Mesendoderm (in vitro differentiated cells): ENCODE measurements at regions not wholly inside any gene's neighbourhood (a gene's known extent, or its start where the extent isn't known, plus 50 kb on each side); places are given as distances from the start of the nearest gene placed in this dataset.

Source experiments
- DNase-seq: peaks from one replicate; pipeline ENCODE4 v3.0.0; 2013
- H2AK5ac ChIP-seq: 2 replicates; pipeline ENCODE4 v1.6.1; 2013; ENCODE audit warnings: low read length, inconsistent platforms
- H2BK120ac ChIP-seq: 2 replicates; pipeline ENCODE4 v1.6.1; 2013; ENCODE audit warnings: low read depth, mild to moderate bottlenecking, low read length, moderate library complexity, mixed read lengths
- H2BK15ac ChIP-seq: replicated peaks from 2 replicates; pipeline ENCODE4 v1.6.1; 2013; ENCODE audit warnings: low read depth, mild to moderate bottlenecking, moderate library complexity
- H2BK5ac ChIP-seq: 2 replicates; pipeline ENCODE4 v1.6.1; 2013; ENCODE audit warnings: low read length, inconsistent platforms
- H3K18ac ChIP-seq: 2 replicates; pipeline ENCODE4 v1.6.1; 2013; ENCODE audit warnings: mild to moderate bottlenecking, low read length, mixed read lengths
- H3K23ac ChIP-seq: one replicate; pipeline ENCODE4 v1.6.1; 2013; ENCODE audit warnings: low read length
- H3K27ac ChIP-seq: 2 replicates; pipeline ENCODE4 v1.5.1; 2013; ENCODE audit warnings: low read depth, mild to moderate bottlenecking, inconsistent platforms, low read length, moderate library complexity
- H3K27me3 ChIP-seq: 2 replicates; pipeline ENCODE4 v1.6.1; 2013; ENCODE audit warnings: low read length, control low read depth, mild to moderate bottlenecking, inconsistent platforms; ENCODE audit not compliant: insufficient read depth, poor library complexity
- H3K36me3 ChIP-seq: 2 replicates; pipeline ENCODE4 v1.6.1; 2013; ENCODE audit warnings: low read length, inconsistent platforms; ENCODE audit not compliant: control insufficient read depth, insufficient read depth
- H3K4ac ChIP-seq: one replicate; pipeline ENCODE4 v1.6.1; 2013; ENCODE audit warnings: low read depth, mild to moderate bottlenecking, low read length, moderate library complexity
- H3K4me1 ChIP-seq: 2 replicates; pipeline ENCODE4 v1.6.1; 2013; ENCODE audit warnings: low read depth, low read length, inconsistent platforms; ENCODE audit not compliant: control insufficient read depth
- H3K4me2 ChIP-seq: 2 replicates; pipeline ENCODE4 v1.6.1; 2013; ENCODE audit warnings: low read length
- H3K4me3 ChIP-seq: 2 replicates; pipeline ENCODE4 v1.5.1; 2013; ENCODE audit warnings: mild to moderate bottlenecking, low read length
- H3K56ac ChIP-seq: one replicate; pipeline ENCODE4 v1.6.1; 2013; ENCODE audit warnings: low read length
- H3K79me1 ChIP-seq: 2 replicates; pipeline ENCODE4 v1.6.1; 2013; ENCODE audit warnings: low read length, inconsistent platforms
- H3K79me2 ChIP-seq: 2 replicates; pipeline ENCODE4 v1.6.1; 2013; ENCODE audit warnings: mild to moderate bottlenecking, low read length; ENCODE audit not compliant: control insufficient read depth, insufficient read depth
- H3K9ac ChIP-seq: 2 replicates; pipeline ENCODE4 v1.6.1; 2013; ENCODE audit warnings: low read length, inconsistent platforms
- H4K5ac ChIP-seq: one replicate; pipeline ENCODE4 v1.6.1; 2013; ENCODE audit warnings: low read length
- H4K8ac ChIP-seq: one replicate; pipeline ENCODE4 v1.6.1; 2013; ENCODE audit warnings: low read depth, mild to moderate bottlenecking, control low read depth, low read length, moderate library complexity
- WGBS: extraction: QIAGEN DNeasy Blood & Tissue Kit; methylation state at CpG from one replicate; pipeline ENCODE4 v1.1.7; 2013; ENCODE audit warnings: low lambda C conversion rate, missing lambda C conversion rate; ENCODE audit not compliant: insufficient coverage; ENCODE audit errors: extremely low coverage; 5-methylcytosine and 5-hydroxymethylcytosine counted together

GRCh38 chr12:20119596-20120402, 248.5 kb upstream of the PDE3A start:
- H3K79me1 ChIP-seq: no peaks in the 10 kb centered on the region

GRCh38 chr12:20120403-20120725, 248.0 kb upstream of the PDE3A start:
- H3K79me2 ChIP-seq: no peaks in the 10 kb centered on the region
- no peak overlapping the region for H2BK15ac ChIP-seq
- H3K56ac ChIP-seq: no peak overlapping the region
- H3K27me3 ChIP-seq: no peaks in the 10 kb centered on the region
- no peak overlapping the region for H2AK5ac ChIP-seq
- no peaks in the 10 kb centered on the region for H3K79me1 ChIP-seq
- no peak for DNase-seq
- no peak overlapping the region for H3K4me3 ChIP-seq
- no peak overlapping the region for H3K18ac ChIP-seq
- H4K5ac ChIP-seq: no peak overlapping the region
- H4K8ac ChIP-seq: no peak overlapping the region
- no peak overlapping the region for H2BK120ac ChIP-seq
- no peak overlapping the region for H3K4me2 ChIP-seq
- no peak overlapping the region for H3K9ac ChIP-seq
- H3K4ac ChIP-seq: no peak overlapping the region
- H3K4me1 ChIP-seq: no peaks in the 10 kb centered on the region
- no peak overlapping the region for H3K27ac ChIP-seq
- no peak overlapping the region for H2BK5ac ChIP-seq
- H3K23ac ChIP-seq: no peak overlapping the region
- H3K36me3 ChIP-seq: no peaks in the 10 kb centered on the region

More at GRCh38 chr12:20119596-20120402, 248.5 kb upstream of the PDE3A start:
- H2BK5ac ChIP-seq: no peak overlapping the region
- H2BK120ac ChIP-seq: no peak overlapping the region
- 100% methylated on average over 2 of the region's 11 CpGs for WGBS
- no peak overlapping the region for H3K4me3 ChIP-seq
- no peak overlapping the region for H3K56ac ChIP-seq
- H3K36me3 ChIP-seq: no peaks in the 10 kb centered on the region
- no peak overlapping the region for H3K23ac ChIP-seq
- H3K4me2 ChIP-seq: no peak overlapping the region
- H4K5ac ChIP-seq: no peak overlapping the region
- H3K27me3 ChIP-seq: no peaks in the 10 kb centered on the region
- no peak overlapping the region for H2AK5ac ChIP-seq
- H3K27ac ChIP-seq: no peak overlapping the region
- DNase-seq: no peak
- no peak overlapping the region for H3K9ac ChIP-seq
- H3K79me2 ChIP-seq: no peaks in the 10 kb centered on the region
- no peak overlapping the region for H3K4ac ChIP-seq
- no peak overlapping the region for H3K18ac ChIP-seq
- no peaks in the 10 kb centered on the region for H3K4me1 ChIP-seq
- no peak overlapping the region for H4K8ac ChIP-seq
- H2BK15ac ChIP-seq: no peak overlapping the region

- H3K56ac ChIP-seq: no peak overlapping the region
- H3K4me2 ChIP-seq: no peak overlapping the region
- H2BK5ac ChIP-seq: no peak overlapping the region
- no peak overlapping the region for H3K4me3 ChIP-seq
- H3K18ac ChIP-seq: no peak overlapping the region
- H3K4ac ChIP-seq: no peak overlapping the region
- WGBS: no CpG with 5 or more reads among the region's 4 CpGs
- no peaks in the 10 kb centered on the region for H3K27me3 ChIP-seq
- no peak overlapping the region for H2BK120ac ChIP-seq
- no peak overlapping the region for H3K9ac ChIP-seq
- no peak overlapping the region for H3K23ac ChIP-seq
- H4K8ac ChIP-seq: no peak overlapping the region
- no peak overlapping the region for H4K5ac ChIP-seq
- no peaks in the 10 kb centered on the region for H3K36me3 ChIP-seq
- no peak overlapping the region for H2BK15ac ChIP-seq
- H2AK5ac ChIP-seq: no peak overlapping the region
- no peak for DNase-seq
- no peaks in the 10 kb centered on the region for H3K79me1 ChIP-seq
- no peak overlapping the region for H3K27ac ChIP-seq
- no peaks in the 10 kb centered on the region for H3K4me1 ChIP-seq
- no peaks in the 10 kb centered on the region for H3K79me2 ChIP-seq
Measured at GRCh38 chr12:20122274-20122673, 246.1 kb upstream of the PDE3A start.

GRCh38 chr12:20123465-20123864, 244.9 kb upstream of the PDE3A start:
- Histone ChIP-seq H3K4me3 (no peak overlapping the region), H3K27ac (no peak overlapping the region), H3K36me3 (no peaks in the 10 kb centered on the region), H3K4me2 (no peak overlapping the region), H3K79me1 (no peaks in the 10 kb centered on the region), H3K9ac (no peak overlapping the region), H2BK5ac (no peak overlapping the region), H2BK15ac (no peak overlapping the region), H3K23ac (no peak overlapping the region), H4K5ac (no peak overlapping the region), H3K4me1 (no peaks in the 10 kb centered on the region), H2AK5ac (no peak overlapping the region), H2BK120ac (no peak overlapping the region), H3K4ac (no peak overlapping the region), H4K8ac (no peak overlapping the region), H3K27me3 (no peaks in the 10 kb centered on the region), H3K18ac (no peak overlapping the region), H3K56ac (no peak overlapping the region), H3K79me2 (no peaks in the 10 kb centered on the region)
- no CpG with 5 or more reads among the region's 4 CpGs for WGBS
- no peak for DNase-seq

- Histone ChIP-seq H3K27me3 (no peaks in the 10 kb centered on the region), H2BK15ac (no peak overlapping the region), H4K8ac (no peak overlapping the region), H3K4me1 (no peaks in the 10 kb centered on the region), H4K5ac (no peak overlapping the region), H2BK5ac (no peak overlapping the region), H3K27ac (no peak overlapping the region), H3K56ac (no peak overlapping the region), H3K4ac (no peak overlapping the region), H3K4me2 (no peak overlapping the region), H3K23ac (no peak overlapping the region), H2AK5ac (no peak overlapping the region), H3K36me3 (no peaks in the 10 kb centered on the region), H3K79me1 (no peaks in the 10 kb centered on the region), H3K4me3 (no peak overlapping the region), H3K9ac (no peak overlapping the region), H3K79me2 (no peaks in the 10 kb centered on the region), H2BK120ac (no peak overlapping the region), H3K18ac (no peak overlapping the region)
- no CpG with 5 or more reads among the region's 2 CpGs for WGBS
- no peak for DNase-seq
Measured at GRCh38 chr12:20125276-20125798, 243.0 kb upstream of the PDE3A start.

DNA sequence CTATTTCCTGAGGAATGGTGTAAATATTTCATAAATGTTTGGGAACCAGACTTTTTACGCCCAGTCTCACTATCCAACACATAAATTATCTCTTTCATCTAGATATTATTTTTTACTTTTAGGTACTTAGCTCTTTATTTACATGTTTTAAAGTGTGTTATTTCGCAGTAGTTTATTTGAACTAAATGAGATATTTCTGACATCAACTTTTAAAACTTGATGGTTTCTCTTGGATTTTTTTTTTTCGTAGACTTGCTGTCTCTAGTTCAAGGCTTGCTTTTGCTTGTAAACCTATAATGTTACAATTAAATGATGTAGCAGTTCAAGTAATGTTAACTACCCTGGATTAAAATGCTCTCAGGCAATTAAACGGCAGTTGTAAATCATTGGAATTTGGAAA, 241.7 kb upstream of the PDE3A start:
- H3K27ac ChIP-seq: no peak overlapping the region
- H4K5ac ChIP-seq: no peak overlapping the region
- no peaks in the 10 kb centered on the region for H3K36me3 ChIP-seq
- no peak overlapping the region for H3K9ac ChIP-seq
- H3K27me3 ChIP-seq: no peaks in the 10 kb centered on the region
- H2AK5ac ChIP-seq: no peak overlapping the region
- no CpG with 5 or more reads among the region's 4 CpGs for WGBS
- no peak overlapping the region for H3K4ac ChIP-seq
- no peak overlapping the region for H4K8ac ChIP-seq
- no peaks in the 10 kb centered on the region for H3K4me1 ChIP-seq
- H3K23ac ChIP-seq: no peak overlapping the region
- no peak overlapping the region for H2BK5ac ChIP-seq
- H3K79me2 ChIP-seq: no peaks in the 10 kb centered on the region
- H2BK15ac ChIP-seq: no peak overlapping the region
- H3K4me3 ChIP-seq: no peak overlapping the region
- H3K56ac ChIP-seq: no peak overlapping the region
- no peak for DNase-seq
- no peak overlapping the region for H3K4me2 ChIP-seq
- no peak overlapping the region for H3K18ac ChIP-seq
- H2BK120ac ChIP-seq: no peak overlapping the region
- no peaks in the 10 kb centered on the region for H3K79me1 ChIP-seq
